ENCODE measurements at regions not wholly inside any gene's neighbourhood (a gene's known extent, or its start where the extent isn't known, plus 50 kb on each side); places are given as distances from the start of the nearest gene placed in this dataset.

- Histone ChIP-seq H3K4me3 (no peak overlapping the region), H3K4me1 (ENCODE audit: low read depth) (no peaks in the 10 kb centered on the region), H3K9me3 (no peaks in the 10 kb centered on the region), H3K36me3 (ENCODE audit: low read depth) (no peaks in the 10 kb centered on the region)
- TF ChIP-seq CTCF (IDR thresholded peaks at IDR 0.05): no peak
- DNase-seq (no peak), ATAC-seq (no peak)
- intact Hi-C loops (cut with DNase I, micrococcal nuclease): no loop called here
Observed at GRCh38 chr6:87899499-87900147, 148.0 kb upstream of the SPACA1 start.

GRCh38 chr6:87897663-87898062, 150.0 kb upstream of the SPACA1 start:
- intact Hi-C loops (cut with DNase I, micrococcal nuclease): no loop called here
- H3K36me3 ChIP-seq (ENCODE audit: low read depth): no peaks in the 10 kb centered on the region
- no peak for DNase-seq
- H3K9me3 ChIP-seq: no peaks in the 10 kb centered on the region
- ATAC-seq: no peak
- H3K4me1 ChIP-seq (ENCODE audit: low read depth): no peaks in the 10 kb centered on the region
- H3K4me3 ChIP-seq: no peak overlapping the region
- TF ChIP-seq CTCF (IDR thresholded peaks at IDR 0.05): no peak

- no peak overlapping the region for H3K4me3 ChIP-seq
- no peak for ATAC-seq
- intact Hi-C loops (cut with DNase I, micrococcal nuclease): no loop called here
- TF ChIP-seq CTCF (IDR thresholded peaks at IDR 0.05): no peak
- DNase-seq: no peak
- H3K36me3 ChIP-seq (ENCODE audit: low read depth): no peaks in the 10 kb centered on the region
- H3K4me1 ChIP-seq (ENCODE audit: low read depth): no peaks in the 10 kb centered on the region
- no peaks in the 10 kb centered on the region for H3K9me3 ChIP-seq
Observed at GRCh38 chr6:87897013-87897412, 150.6 kb upstream of the SPACA1 start.

GRCh38 chr6:87887266-87887665, 160.4 kb upstream of the SPACA1 start:
- Histone ChIP-seq H3K4me3 (no peak overlapping the region), H3K4me1 (ENCODE audit: low read depth) (no peaks in the 10 kb centered on the region), H3K36me3 (ENCODE audit: low read depth) (no peaks in the 10 kb centered on the region), H3K9me3 (no peaks in the 10 kb centered on the region)
- DNase-seq (no peak), ATAC-seq (no peak)
- no peak for TF ChIP-seq CTCF (IDR thresholded peaks at IDR 0.05)
- intact Hi-C loops (cut with DNase I, micrococcal nuclease): no loop called here

- DNase-seq (no peak), ATAC-seq (no peak)
- Histone ChIP-seq H3K4me3 (no peak overlapping the region), H3K9me3 (no peaks in the 10 kb centered on the region), H3K36me3 (ENCODE audit: low read depth) (no peaks in the 10 kb centered on the region), H3K4me1 (ENCODE audit: low read depth) (no peaks in the 10 kb centered on the region)
- no peak for TF ChIP-seq CTCF (IDR thresholded peaks at IDR 0.05)
- intact Hi-C loops (cut with DNase I, micrococcal nuclease): no loop called here
Observed at GRCh38 chr6:87884203-87884602, 163.4 kb upstream of the SPACA1 start.

Data from mucosa of descending colon (tissue), 3 donors.